ENCODE measurements at regions not wholly inside any gene's neighbourhood (a gene's known extent, or its start where the extent isn't known, plus 50 kb on each side); places are given as distances from the start of the nearest gene placed in this dataset.

GRCh38 chr1:234734412-234734835 lies 124.4 kb upstream of the IRF2BP2 start:
- no peak for TF ChIP-seq ZNF445 (CRISPR knock-in tag; IDR thresholded peaks at IDR 0.05; ENCODE audit: low read depth)
- no peak for TF ChIP-seq SREBF2 (CRISPR knock-in tag; IDR thresholded peaks at IDR 0.05)
- TF ChIP-seq CTCF (IDR thresholded peaks at IDR 0.05 in 2 of 3, conservative IDR thresholded peaks at IDR 0.05 in 1 of 3; ENCODE audit: insufficient read depth in 2 of 3, low read depth in 1 of 3, low read length in 3 of 3), result no peak
- TF ChIP-seq EP300 (IDR thresholded peaks at IDR 0.05; ENCODE audit: low read length), result no peak
- no peak for TF ChIP-seq TAF15 (IDR thresholded peaks at IDR 0.05; ENCODE audit: low read depth, low read length)
- no peak for TF ChIP-seq POLR2A (conservative IDR thresholded peaks at IDR 0.05)
- no peak for TF ChIP-seq ZNF449 (CRISPR knock-in tag; IDR thresholded peaks at IDR 0.05)
- peak; percentile 64 for TF ChIP-seq ZNF263 (CRISPR knock-in tag; IDR thresholded peaks at IDR 0.05; ENCODE audit: borderline replicate concordance)
- no peak for TF ChIP-seq ZNF398 (CRISPR knock-in tag; IDR thresholded peaks at IDR 0.05)
- no peak for TF ChIP-seq NBN (IDR thresholded peaks at IDR 0.05; ENCODE audit: low read depth)

Data from K562 (cell line).